ENCODE measurements at regions not wholly inside any gene's neighbourhood (a gene's known extent, or its start where the extent isn't known, plus 50 kb on each side); places are given as distances from the start of the nearest gene placed in this dataset.
"Not testable (repeated sequence)": the region's sequence is repeated elsewhere in the genome, so short reads cannot be mapped to it uniquely, and the experiment has no call there.

DNA sequence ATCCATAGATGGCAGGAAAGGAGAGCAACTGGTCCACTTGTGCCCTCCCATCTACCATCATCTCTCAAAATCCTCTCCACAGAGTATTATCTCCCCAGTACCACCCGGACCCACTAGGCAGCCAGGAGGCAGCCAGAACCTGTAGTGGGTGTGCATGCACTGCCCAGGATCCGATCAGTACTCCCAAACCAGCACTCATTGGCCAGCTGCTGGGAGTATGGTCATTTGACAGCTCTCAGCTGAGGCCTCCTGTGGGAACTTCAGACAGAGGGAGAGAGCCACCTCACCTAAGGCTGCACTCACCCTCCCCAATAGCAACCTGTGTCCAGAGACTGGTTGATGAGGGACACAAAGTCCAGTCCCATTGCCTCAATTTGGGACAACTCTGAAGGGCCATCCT, 286.0 kb downstream of the TRIM36 start:
- Mint-ChIP-seq H3K27me3 (ENCODE audit: insufficient read depth, unreplicated experiment) (no peaks in the 10 kb centered on the region), H3K9me3 (ENCODE audit: unreplicated experiment) (peaks cover 14% of the 10 kb centered on the region), H3K36me3 (ENCODE audit: insufficient read depth, unreplicated experiment) (no peaks in the 10 kb centered on the region), H3K4me1 (ENCODE audit: insufficient read depth, unreplicated experiment) (no peaks in the 10 kb centered on the region), H3K27ac (ENCODE audit: low read depth, unreplicated experiment) (no peak overlapping the region), H3K4me3 (ENCODE audit: unreplicated experiment) (no peak overlapping the region)
- no peak for DNase-seq (ENCODE audit: unreplicated experiment)
- TF ChIP-seq, protein P1, sequence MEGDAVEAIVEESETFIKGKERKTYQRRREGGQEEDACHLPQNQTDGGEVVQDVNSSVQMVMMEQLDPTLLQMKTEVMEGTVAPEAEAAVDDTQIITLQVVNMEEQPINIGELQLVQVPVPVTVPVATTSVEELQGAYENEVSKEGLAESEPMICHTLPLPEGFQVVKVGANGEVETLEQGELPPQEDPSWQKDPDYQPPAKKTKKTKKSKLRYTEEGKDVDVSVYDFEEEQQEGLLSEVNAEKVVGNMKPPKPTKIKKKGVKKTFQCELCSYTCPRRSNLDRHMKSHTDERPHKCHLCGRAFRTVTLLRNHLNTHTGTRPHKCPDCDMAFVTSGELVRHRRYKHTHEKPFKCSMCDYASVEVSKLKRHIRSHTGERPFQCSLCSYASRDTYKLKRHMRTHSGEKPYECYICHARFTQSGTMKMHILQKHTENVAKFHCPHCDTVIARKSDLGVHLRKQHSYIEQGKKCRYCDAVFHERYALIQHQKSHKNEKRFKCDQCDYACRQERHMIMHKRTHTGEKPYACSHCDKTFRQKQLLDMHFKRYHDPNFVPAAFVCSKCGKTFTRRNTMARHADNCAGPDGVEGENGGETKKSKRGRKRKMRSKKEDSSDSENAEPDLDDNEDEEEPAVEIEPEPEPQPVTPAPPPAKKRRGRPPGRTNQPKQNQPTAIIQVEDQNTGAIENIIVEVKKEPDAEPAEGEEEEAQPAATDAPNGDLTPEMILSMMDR (IDR thresholded peaks at IDR 0.05; ENCODE audit: unreplicated experiment), result no peak
- intact Hi-C loops (cut with micrococcal nuclease), result no loop called here
- BruUV-seq (replicated peaks), result no TSS peak
- ChIA-PET POLR2A (no interaction called here), CTCF (interaction anchor here (0.5 kb wide), 1 partner anchor 866 kb away, joined by 3 read pairs; no protein-coding TSS in a partner anchor)

GRCh38 chr5:114859438-114859735, 310.3 kb downstream of the TRIM36 start:
- H3K27ac Mint-ChIP-seq (ENCODE audit: low read depth, unreplicated experiment), result no peak overlapping the region
- H3K4me1 Mint-ChIP-seq (ENCODE audit: insufficient read depth, unreplicated experiment), result no peaks in the 10 kb centered on the region
- no peak for DNase-seq (ENCODE audit: unreplicated experiment)
- intact Hi-C loops (cut with micrococcal nuclease), result no loop called here
- peaks cover 22% of the 10 kb centered on the region for H3K9me3 Mint-ChIP-seq (ENCODE audit: unreplicated experiment)
- TF ChIP-seq, protein P1 (IDR thresholded peaks at IDR 0.05; ENCODE audit: unreplicated experiment), result no peak
- ChIA-PET POLR2A (no interaction called here), CTCF (no interaction called here)
- H3K4me3 Mint-ChIP-seq (ENCODE audit: unreplicated experiment), result no peak overlapping the region
- H3K36me3 Mint-ChIP-seq (ENCODE audit: insufficient read depth, unreplicated experiment), result peaks cover 6% of the 10 kb centered on the region
- H3K27me3 Mint-ChIP-seq (ENCODE audit: insufficient read depth, unreplicated experiment), result no peaks in the 10 kb centered on the region
- no TSS peak for BruUV-seq (replicated peaks)

DNA sequence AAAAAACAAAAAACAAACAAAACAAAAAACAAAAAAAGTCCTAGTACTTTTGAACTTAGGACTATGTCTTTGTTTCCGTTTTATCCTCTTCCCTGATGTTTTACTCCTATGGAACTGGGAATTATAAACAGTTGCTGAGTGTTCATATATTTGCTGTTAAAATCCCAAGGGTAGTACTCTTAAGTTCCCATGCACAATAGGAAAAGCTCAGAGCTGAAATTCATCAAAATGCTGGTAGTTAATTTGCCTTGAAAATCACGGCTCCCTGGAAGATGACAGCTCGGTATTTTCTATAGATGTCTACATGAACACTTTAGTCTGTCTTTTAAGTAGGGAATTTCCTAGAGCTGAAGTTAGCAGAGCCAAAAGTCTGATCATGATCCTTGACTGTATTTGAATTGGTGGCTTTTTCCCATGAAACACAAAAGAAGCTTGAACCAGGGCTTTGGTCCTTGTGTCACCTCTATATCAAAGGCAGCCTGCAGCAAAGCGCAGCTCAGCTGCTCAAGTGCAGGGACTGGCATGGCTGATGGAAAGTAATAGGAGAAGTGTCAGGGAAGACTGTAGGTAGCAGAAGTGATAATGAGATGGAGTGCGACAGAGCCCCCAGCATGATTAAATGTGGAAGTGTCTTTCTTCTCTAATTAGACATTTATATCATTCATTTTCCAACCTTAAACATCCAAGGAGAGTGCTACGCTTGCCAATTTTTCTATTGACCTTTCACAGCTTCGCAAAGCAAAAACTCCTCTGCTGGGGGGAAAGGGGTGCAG, 310.9 kb downstream of the TRIM36 start:
- peaks cover 28% of the 10 kb centered on the region for H3K9me3 Mint-ChIP-seq (ENCODE audit: unreplicated experiment)
- POLR2A ChIA-PET, result no interaction called here
- peaks cover 6% of the 10 kb centered on the region for H3K36me3 Mint-ChIP-seq (ENCODE audit: insufficient read depth, unreplicated experiment)
- H3K27ac Mint-ChIP-seq (ENCODE audit: low read depth, unreplicated experiment), result no peak overlapping the region
- H3K4me1 Mint-ChIP-seq (ENCODE audit: insufficient read depth, unreplicated experiment), result no peaks in the 10 kb centered on the region
- TF ChIP-seq, protein P1 (IDR thresholded peaks at IDR 0.05; ENCODE audit: unreplicated experiment), result no peak
- H3K4me3 Mint-ChIP-seq (ENCODE audit: unreplicated experiment), result no peak overlapping the region
- BruUV-seq (replicated peaks), result no TSS peak
- CTCF ChIA-PET, result no interaction called here
- no peaks in the 10 kb centered on the region for H3K27me3 Mint-ChIP-seq (ENCODE audit: insufficient read depth, unreplicated experiment)
- intact Hi-C loops (cut with micrococcal nuclease), result no loop called here
- no peak for DNase-seq (ENCODE audit: unreplicated experiment)

DNA sequence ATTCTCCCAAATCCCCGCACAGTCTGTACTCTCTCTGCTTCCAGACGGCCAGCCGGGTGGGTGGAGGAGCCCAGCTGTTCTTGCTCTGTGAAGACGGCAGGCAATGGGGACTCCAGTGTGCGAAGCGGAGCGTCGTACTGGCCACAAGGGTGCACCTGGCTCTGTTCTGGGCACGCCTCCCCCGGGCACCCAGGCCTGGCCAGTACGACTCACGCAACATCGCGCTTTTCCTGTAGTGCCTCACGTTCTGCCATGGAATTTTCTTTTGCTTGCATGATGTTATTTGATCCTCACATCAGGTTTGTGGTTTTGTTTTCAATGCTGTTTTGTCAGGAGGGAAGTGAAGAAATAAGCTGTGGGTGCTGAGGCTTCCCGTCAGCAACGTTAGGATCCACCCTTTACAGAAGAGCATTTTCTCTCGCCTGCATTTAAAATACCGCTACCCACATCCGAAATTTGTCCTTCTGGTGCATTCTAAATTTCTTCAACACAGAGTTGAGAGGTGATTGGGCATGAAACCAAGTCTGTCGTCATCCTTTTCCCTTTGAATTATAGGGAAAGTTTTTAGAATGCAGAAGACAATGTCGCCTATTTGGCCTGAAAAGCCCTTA, 311.7 kb downstream of the TRIM36 start:
- H3K27me3 Mint-ChIP-seq (ENCODE audit: insufficient read depth, unreplicated experiment), result no peaks in the 10 kb centered on the region
- BruUV-seq (replicated peaks), result no TSS peak
- no peak overlapping the region for H3K27ac Mint-ChIP-seq (ENCODE audit: low read depth, unreplicated experiment)
- ChIA-PET POLR2A (no interaction called here), CTCF (no interaction called here)
- no peaks in the 10 kb centered on the region for H3K4me1 Mint-ChIP-seq (ENCODE audit: insufficient read depth, unreplicated experiment)
- peaks cover 6% of the 10 kb centered on the region for H3K36me3 Mint-ChIP-seq (ENCODE audit: insufficient read depth, unreplicated experiment)
- TF ChIP-seq, protein P1 (IDR thresholded peaks at IDR 0.05; ENCODE audit: unreplicated experiment), result no peak
- intact Hi-C loops (cut with micrococcal nuclease), result no loop called here
- H3K4me3 Mint-ChIP-seq (ENCODE audit: unreplicated experiment), result no peak overlapping the region
- peak; percentile 57 for DNase-seq (ENCODE audit: unreplicated experiment)
- H3K9me3 Mint-ChIP-seq (ENCODE audit: unreplicated experiment), result peaks cover 34% of the 10 kb centered on the region

GRCh38 chr5:114844711-114845110, 325.0 kb downstream of the TRIM36 start:
- POLR2A ChIA-PET; H3K27me3 Mint-ChIP-seq (ENCODE audit: insufficient read depth, unreplicated experiment); CTCF ChIA-PET; H3K4me1 Mint-ChIP-seq (ENCODE audit: insufficient read depth, unreplicated experiment); H3K4me3 Mint-ChIP-seq (ENCODE audit: unreplicated experiment); DNase-seq (ENCODE audit: unreplicated experiment); BruUV-seq (replicated peaks); intact Hi-C loops (cut with micrococcal nuclease); H3K27ac Mint-ChIP-seq (ENCODE audit: low read depth, unreplicated experiment); H3K36me3 Mint-ChIP-seq (ENCODE audit: insufficient read depth, unreplicated experiment): not testable (repeated sequence)
- H3K9me3 Mint-ChIP-seq (ENCODE audit: unreplicated experiment), result peaks cover 35% of the 10 kb centered on the region

Data from MCF 10A (cell line).